ENCODE measurements at regions not wholly inside any gene's neighbourhood (a gene's known extent, or its start where the extent isn't known, plus 50 kb on each side); places are given as distances from the start of the nearest gene placed in this dataset.

GRCh38 chr1:115906627-115907026 lies 65.7 kb upstream of the NHLH2 start:
- Histone ChIP-seq H3K4me3 (no peak overlapping the region), H4K20me1 (ENCODE audit: insufficient read depth, poor library complexity, severe bottlenecking) (no peaks in the 10 kb centered on the region), H3K9me3 (ENCODE audit: low read depth) (no peaks in the 10 kb centered on the region), H3K36me3 (replicated peaks; ENCODE audit: insufficient read depth, low read depth) (no peaks in the 10 kb centered on the region), H3K79me2 (no peaks in the 10 kb centered on the region), H3K4me1 (ENCODE audit: insufficient read depth) (no peaks in the 10 kb centered on the region), H2AFZ (no peak overlapping the region), H3K4me2 (no peak overlapping the region), H3K27ac (no peak overlapping the region), H3K27me3 (no peaks in the 10 kb centered on the region), H3K9me2 (replicated peaks; ENCODE audit: insufficient read depth) (no peaks in the 10 kb centered on the region)
- TF ChIP-seq EZH2 (IDR thresholded peaks at IDR 0.05; ENCODE audit: borderline replicate concordance), result no peak
- TF ChIP-seq EZH2phosphoT487 (IDR thresholded peaks at IDR 0.05; ENCODE audit: low read depth, severe bottlenecking, unreplicated experiment), result no peak
- TF ChIP-seq CTCF (IDR thresholded peaks at IDR 0.05; ENCODE audit: poor library complexity), result no peak
- DNase-seq (ENCODE audit: low spot score), result peak; percentile 10
- WGBS (ENCODE audit: low lambda C conversion rate, missing lambda C conversion rate), result 43% methylated on average over 1 of the region's 1 CpG

GRCh38 chr1:115907092-115907491 lies 66.2 kb upstream of the NHLH2 start:
- no peaks in the 10 kb centered on the region for H3K9me3 ChIP-seq (ENCODE audit: low read depth)
- no peaks in the 10 kb centered on the region for H3K27me3 ChIP-seq
- no peaks in the 10 kb centered on the region for H4K20me1 ChIP-seq (ENCODE audit: insufficient read depth, poor library complexity, severe bottlenecking)
- H3K4me2 ChIP-seq, result no peak overlapping the region
- 80% methylated on average over 2 of the region's 2 CpGs for WGBS (ENCODE audit: low lambda C conversion rate, missing lambda C conversion rate)
- no peak for DNase-seq (ENCODE audit: low spot score)
- no peak overlapping the region for H3K4me3 ChIP-seq
- no peak overlapping the region for H2AFZ ChIP-seq
- TF ChIP-seq EZH2 (IDR thresholded peaks at IDR 0.05; ENCODE audit: borderline replicate concordance) (no peak), CTCF (IDR thresholded peaks at IDR 0.05; ENCODE audit: poor library complexity) (no peak), EZH2phosphoT487 (IDR thresholded peaks at IDR 0.05; ENCODE audit: low read depth, severe bottlenecking, unreplicated experiment) (no peak)
- H3K9me2 ChIP-seq (replicated peaks; ENCODE audit: insufficient read depth), result no peaks in the 10 kb centered on the region
- no peaks in the 10 kb centered on the region for H3K4me1 ChIP-seq (ENCODE audit: insufficient read depth)
- H3K79me2 ChIP-seq, result no peaks in the 10 kb centered on the region
- no peak overlapping the region for H3K27ac ChIP-seq
- no peaks in the 10 kb centered on the region for H3K36me3 ChIP-seq (replicated peaks; ENCODE audit: insufficient read depth, low read depth)

- H2AFZ ChIP-seq, result no peak overlapping the region
Measured at GRCh38 chr1:115908565-115909274, 67.6 kb upstream of the SLC22A15 start.

More at GRCh38 chr1:115908565-115909274, 67.6 kb upstream of the SLC22A15 start:
- Histone ChIP-seq H4K20me1 (ENCODE audit: insufficient read depth, poor library complexity, severe bottlenecking) (no peaks in the 10 kb centered on the region), H3K79me2 (no peaks in the 10 kb centered on the region), H3K4me1 (ENCODE audit: insufficient read depth) (no peaks in the 10 kb centered on the region), H3K9me3 (ENCODE audit: low read depth) (no peaks in the 10 kb centered on the region), H3K4me2 (no peak overlapping the region), H3K27me3 (no peaks in the 10 kb centered on the region), H3K27ac (no peak overlapping the region), H3K9me2 (replicated peaks; ENCODE audit: insufficient read depth) (no peaks in the 10 kb centered on the region), H3K4me3 (no peak overlapping the region), H3K36me3 (replicated peaks; ENCODE audit: insufficient read depth, low read depth) (no peaks in the 10 kb centered on the region)
- DNase-seq (ENCODE audit: low spot score), result no peak
- TF ChIP-seq EZH2 (IDR thresholded peaks at IDR 0.05; ENCODE audit: borderline replicate concordance), result no peak
- TF ChIP-seq CTCF (IDR thresholded peaks at IDR 0.05; ENCODE audit: poor library complexity), result no peak
- no peak for TF ChIP-seq EZH2phosphoT487 (IDR thresholded peaks at IDR 0.05; ENCODE audit: low read depth, severe bottlenecking, unreplicated experiment)
- WGBS (ENCODE audit: low lambda C conversion rate, missing lambda C conversion rate), result 72% methylated on average over 8 of the region's 8 CpGs

Measured in hepatocyte (in vitro differentiated cells).